WI38 (cell line): ENCODE measurements at regions not wholly inside any gene's neighbourhood (a gene's known extent, or its start where the extent isn't known, plus 50 kb on each side); places are given as distances from the start of the nearest gene placed in this dataset.

Experiments used
- H3K4me3 ChIP-seq: 2 replicates; pipeline ENCODE4 v1.5.1; 2011; ENCODE audit warnings: low read depth, mild to moderate bottlenecking, control low read depth, low read length
- TF ChIP-seq, protein P1 (sequence below): IDR thresholded peaks from 2 replicates; pipeline ENCODE4 v1.5.1; 2012; ENCODE audit warnings: low read depth, mild to moderate bottlenecking, control low read depth, low read length

DNA sequence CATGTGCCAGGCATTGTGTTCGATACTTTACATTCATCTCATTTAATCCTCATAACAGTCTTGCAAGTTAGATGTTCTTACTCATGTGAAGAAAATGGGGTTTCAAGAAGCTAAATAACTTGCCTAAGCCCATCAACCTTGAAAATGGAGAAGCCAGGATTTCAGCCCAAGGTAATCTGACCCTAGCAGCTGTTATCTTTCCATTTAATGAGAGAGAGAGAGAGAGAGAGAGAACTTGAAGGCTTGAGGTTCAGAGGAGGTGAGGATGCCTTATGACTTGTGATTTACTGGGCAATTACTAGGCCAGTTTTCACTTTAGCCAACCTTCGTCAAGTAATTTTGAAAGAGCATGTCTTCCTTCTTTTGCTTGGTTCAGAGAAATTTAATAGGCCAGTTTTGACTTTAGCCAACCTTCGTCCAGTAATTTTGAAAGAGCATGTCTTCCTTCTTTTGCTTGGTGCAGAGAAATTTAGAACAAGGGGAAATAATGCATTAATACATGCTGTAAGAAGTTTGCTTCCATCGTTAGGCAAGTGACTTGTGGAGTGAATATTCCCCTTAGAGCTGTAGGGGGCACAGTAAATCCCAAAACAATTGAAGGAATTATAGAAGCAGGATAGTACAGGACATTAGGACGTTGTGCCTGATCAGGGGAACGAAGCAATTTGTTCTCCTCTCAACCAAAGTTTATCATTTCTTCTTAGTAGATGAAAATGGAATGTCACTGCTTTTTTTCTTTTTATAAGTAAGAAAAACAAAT lies 143.0 kb upstream of the BMPER start:
- H3K4me3 ChIP-seq: no peak overlapping the region
- TF ChIP-seq, protein P1, sequence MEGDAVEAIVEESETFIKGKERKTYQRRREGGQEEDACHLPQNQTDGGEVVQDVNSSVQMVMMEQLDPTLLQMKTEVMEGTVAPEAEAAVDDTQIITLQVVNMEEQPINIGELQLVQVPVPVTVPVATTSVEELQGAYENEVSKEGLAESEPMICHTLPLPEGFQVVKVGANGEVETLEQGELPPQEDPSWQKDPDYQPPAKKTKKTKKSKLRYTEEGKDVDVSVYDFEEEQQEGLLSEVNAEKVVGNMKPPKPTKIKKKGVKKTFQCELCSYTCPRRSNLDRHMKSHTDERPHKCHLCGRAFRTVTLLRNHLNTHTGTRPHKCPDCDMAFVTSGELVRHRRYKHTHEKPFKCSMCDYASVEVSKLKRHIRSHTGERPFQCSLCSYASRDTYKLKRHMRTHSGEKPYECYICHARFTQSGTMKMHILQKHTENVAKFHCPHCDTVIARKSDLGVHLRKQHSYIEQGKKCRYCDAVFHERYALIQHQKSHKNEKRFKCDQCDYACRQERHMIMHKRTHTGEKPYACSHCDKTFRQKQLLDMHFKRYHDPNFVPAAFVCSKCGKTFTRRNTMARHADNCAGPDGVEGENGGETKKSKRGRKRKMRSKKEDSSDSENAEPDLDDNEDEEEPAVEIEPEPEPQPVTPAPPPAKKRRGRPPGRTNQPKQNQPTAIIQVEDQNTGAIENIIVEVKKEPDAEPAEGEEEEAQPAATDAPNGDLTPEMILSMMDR: no peak

DNA sequence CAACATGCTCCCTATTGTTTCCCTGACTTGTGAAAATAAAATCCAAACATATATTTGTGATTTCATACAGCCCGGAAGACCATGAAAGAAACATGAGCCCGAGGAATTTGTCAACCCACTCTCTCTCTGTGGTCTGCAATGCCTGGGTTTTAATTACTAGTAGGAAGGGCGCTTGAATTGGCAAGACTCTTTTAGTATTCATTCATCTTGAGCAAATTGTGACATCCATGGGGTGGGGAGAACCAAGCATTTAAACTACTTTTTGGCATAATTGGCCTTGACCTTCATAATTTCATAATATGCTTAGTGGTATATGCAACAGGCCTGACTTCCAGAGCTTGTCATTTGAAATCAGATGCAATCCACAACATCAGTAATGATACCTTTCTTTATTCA lies 142.4 kb upstream of the BMPER start:
- H3K4me3 ChIP-seq: no peak overlapping the region
- TF ChIP-seq, protein P1: no peak

DNA sequence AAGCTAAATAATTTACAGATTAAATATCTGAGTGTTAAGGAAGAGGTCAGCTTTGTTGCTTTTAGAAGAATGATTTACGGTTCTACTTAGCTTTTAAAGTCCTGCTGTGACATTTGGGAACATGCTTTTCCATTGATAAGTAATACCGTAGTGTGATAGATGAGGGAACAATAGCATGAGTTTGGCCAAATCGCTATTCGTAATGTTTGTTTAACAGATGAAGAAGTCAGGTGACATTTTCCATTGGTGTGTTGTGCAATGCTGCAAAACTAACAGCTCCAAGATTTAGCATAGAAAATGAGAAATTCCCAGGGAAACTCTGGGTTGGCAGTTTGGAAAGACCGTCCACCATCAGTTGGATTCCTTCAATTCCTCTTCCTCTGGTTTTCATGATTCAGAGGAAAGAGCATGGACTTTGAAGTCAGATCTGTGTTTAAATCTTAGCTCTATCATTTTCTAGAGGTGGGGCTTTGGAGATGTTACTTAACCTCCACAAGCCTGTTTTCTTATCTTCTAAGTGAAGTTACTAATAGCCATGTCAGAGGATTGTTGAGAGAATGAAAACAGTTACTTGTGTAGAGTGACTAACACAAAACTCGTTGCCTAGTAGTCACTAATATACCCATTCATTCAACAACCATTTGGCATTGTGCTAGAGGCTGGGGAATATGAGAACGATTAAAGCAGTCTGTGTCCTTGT lies 140.4 kb upstream of the BMPER start:
- no peak overlapping the region for H3K4me3 ChIP-seq
- TF ChIP-seq, protein P1: no peak

DNA sequence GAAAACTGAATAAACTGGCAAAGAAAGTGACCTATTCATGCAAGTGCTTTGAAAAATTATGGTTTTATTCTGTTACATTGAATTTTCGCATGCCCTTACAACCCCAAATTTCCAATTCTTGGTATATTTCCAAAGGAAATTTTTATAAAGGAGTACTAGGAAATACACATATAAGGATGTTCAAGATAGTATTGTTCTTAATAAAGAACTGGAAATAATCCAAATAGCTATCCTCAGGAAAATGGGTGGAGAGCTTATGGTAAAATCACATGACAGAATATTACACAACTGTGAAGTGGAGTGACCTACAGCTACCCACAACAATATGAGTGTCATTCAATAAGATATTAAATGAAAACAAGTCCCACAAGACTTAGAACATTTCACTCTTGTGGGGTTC lies 138.9 kb upstream of the BMPER start:
- no peak overlapping the region for H3K4me3 ChIP-seq
- TF ChIP-seq, protein P1: no peak

DNA sequence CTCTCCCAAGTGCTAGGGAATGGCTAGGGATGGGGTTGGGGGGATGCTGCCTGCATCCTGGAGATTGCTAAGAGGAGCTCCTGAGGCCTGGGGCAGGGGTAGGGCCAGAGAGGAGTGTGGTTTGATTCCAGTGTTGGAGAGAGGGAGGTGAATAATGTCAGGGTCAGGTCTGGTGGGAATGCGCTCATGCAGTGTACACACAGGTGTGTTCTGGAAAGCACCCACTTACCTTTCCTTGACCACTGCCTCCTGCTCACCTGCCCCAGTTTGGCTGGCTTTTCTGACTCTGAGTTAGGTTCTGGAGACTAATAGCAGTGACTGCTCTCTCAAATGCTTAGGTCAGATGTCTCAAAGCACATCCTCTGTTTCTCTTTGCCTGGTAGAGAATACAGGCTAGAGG lies 135.4 kb upstream of the BMPER start:
- H3K4me3 ChIP-seq: no peak overlapping the region
- TF ChIP-seq, protein P1: no peak

DNA sequence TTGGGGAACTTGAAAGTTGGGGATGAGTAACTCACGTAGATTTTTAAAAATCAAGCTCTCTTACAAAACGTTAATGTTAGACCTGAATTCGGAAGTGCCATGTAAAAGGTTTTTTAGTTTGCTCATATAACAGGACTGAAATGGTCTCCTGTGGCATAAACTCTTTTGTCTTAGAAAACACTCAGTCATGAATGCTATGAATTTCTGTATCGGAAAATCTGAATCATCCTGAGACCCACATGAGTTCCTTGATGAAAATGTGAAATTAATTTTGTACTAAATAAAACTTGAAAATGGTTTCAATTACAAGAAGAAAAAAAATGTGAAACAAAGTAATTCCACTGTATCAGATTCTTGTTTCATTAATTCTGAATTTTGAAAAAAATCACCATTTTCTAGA lies 134.8 kb upstream of the BMPER start:
- TF ChIP-seq, protein P1: no peak
- no peak overlapping the region for H3K4me3 ChIP-seq

DNA sequence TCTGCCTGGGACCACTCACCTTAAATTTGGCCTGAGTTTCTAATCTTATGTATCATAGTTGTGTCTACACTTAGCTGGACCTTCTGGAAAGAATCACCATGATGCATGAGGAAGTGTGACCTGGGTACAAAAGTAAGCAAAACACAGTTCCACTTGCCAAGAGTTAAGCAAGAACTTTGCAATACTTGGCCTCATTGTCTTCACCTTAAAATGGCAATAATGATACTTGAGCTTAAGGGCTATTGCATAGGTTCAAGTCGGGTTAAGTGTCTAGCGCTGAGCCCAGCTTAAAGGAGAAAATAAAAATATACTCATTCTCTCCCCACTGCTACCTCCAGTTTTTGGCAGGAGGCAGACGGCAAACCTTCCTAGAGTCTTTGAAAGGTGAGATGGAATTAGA lies 133.9 kb upstream of the BMPER start:
- TF ChIP-seq, protein P1: no peak
- H3K4me3 ChIP-seq: no peak overlapping the region
